ENCODE measurements at regions not wholly inside any gene's neighbourhood (a gene's known extent, or its start where the extent isn't known, plus 50 kb on each side); places are given as distances from the start of the nearest gene placed in this dataset.

DNA sequence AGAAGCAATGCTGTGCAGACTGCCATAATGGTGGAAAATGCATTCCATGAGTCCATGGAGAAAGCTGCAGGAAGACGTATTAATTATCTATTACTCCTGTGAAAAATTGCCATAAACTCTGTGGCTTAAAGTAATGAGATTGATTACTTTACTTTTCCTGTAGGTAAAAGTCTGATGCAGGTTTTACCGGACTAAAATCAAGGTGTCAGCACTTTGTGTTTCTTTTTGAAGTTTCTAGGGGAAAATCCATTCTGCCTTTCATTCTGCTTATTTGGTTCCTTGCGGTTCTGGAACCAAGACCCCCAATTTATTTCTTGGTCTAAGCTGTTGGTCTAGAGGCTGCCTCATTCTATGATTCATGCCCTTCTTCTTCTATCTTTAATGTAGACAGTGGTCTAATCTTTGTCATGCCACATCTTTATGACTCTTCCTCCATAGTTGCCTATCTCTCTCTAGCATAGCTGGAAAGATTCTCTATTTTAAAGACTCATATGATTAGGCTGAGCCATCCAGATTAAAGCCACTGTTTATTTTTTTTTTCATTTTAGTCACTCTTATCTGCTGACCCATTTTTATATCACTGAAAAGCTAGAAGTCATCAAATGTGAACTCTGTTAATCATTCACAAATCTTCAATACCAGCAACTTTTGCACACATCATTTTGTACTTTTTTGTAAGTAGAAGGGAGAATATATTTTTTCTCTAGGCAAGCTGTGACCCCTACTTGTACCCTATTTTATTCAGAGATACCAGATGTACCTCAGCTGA is 2056.4 kb downstream of the PCDH7 start:
- Mint-ChIP-seq H3K4me3 (no peak overlapping the region), H3K27ac (no peak overlapping the region)

DNA sequence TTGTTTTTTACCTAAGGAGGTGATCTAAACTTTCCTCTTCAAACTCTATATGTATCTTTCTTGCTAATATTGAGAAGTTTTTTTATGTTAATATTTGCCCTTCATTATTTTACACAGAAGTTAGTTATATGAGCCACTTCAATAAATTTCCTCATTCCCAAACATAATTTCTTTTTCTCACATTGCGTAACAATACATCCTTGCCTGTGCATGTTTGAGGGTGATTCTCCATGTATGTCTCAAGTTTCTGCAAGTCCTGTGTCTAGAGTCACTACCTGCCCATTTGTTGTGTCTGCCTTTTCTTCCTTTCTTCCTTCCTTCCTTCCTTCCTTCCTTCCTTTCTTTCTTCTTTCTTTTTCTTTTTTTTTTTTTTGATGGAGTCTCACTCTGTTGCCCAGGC is 2057.9 kb downstream of the PCDH7 start:
- no peaks in the 10 kb centered on the region for H3K36me3 ChIP-seq (ENCODE audit: control insufficient read depth, insufficient read depth, low read length)
- H3K4me1 ChIP-seq (ENCODE audit: control insufficient read depth, insufficient read depth, low read length), result no peaks in the 10 kb centered on the region
- intact Hi-C loops (cut with micrococcal nuclease), result no loop called here
- no peaks in the 10 kb centered on the region for H3K9me3 ChIP-seq (ENCODE audit: control insufficient read depth, insufficient read depth, low read length)
- Mint-ChIP-seq H3K4me1 (no peaks in the 10 kb centered on the region), H3K27me3 (ENCODE audit: low read depth in 2 of 2) (no peaks in the 10 kb centered on the region), H3K9me3 (peaks cover 10 to 28% of the 10 kb centered on the region in 2 donors), H3K36me3 (no peaks in the 10 kb centered on the region), H3K4me3 (no peak overlapping the region), H3K27ac (no peak overlapping the region)
- DNase-seq (no peak), ATAC-seq (no peak)
- WGBS (ENCODE audit: insufficient coverage), result 89% methylated on average over 1 of the region's 1 CpG
- no peaks in the 10 kb centered on the region for H3K27me3 ChIP-seq (ENCODE audit: control insufficient read depth, insufficient read depth, low read length)
- TF ChIP-seq, protein P1, sequence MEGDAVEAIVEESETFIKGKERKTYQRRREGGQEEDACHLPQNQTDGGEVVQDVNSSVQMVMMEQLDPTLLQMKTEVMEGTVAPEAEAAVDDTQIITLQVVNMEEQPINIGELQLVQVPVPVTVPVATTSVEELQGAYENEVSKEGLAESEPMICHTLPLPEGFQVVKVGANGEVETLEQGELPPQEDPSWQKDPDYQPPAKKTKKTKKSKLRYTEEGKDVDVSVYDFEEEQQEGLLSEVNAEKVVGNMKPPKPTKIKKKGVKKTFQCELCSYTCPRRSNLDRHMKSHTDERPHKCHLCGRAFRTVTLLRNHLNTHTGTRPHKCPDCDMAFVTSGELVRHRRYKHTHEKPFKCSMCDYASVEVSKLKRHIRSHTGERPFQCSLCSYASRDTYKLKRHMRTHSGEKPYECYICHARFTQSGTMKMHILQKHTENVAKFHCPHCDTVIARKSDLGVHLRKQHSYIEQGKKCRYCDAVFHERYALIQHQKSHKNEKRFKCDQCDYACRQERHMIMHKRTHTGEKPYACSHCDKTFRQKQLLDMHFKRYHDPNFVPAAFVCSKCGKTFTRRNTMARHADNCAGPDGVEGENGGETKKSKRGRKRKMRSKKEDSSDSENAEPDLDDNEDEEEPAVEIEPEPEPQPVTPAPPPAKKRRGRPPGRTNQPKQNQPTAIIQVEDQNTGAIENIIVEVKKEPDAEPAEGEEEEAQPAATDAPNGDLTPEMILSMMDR (IDR thresholded peaks at IDR 0.05), result no peak
- no peak overlapping the region for H3K4me3 ChIP-seq (ENCODE audit: low read length)
- no peak overlapping the region for H3K27ac ChIP-seq (ENCODE audit: low read length)

More for the DNA sequence above, 2056.4 kb downstream of the PCDH7 start:
- no peaks in the 10 kb centered on the region for H3K27me3 ChIP-seq (ENCODE audit: control insufficient read depth, insufficient read depth, low read length)
- ATAC-seq (no peak), DNase-seq (no peak)
- Mint-ChIP-seq H3K9me3 (peaks cover 8 to 26% of the 10 kb centered on the region in 2 donors), H3K27me3 (ENCODE audit: low read depth in 2 of 2) (no peaks in the 10 kb centered on the region), H3K36me3 (no peaks in the 10 kb centered on the region), H3K4me1 (no peaks in the 10 kb centered on the region)
- TF ChIP-seq, protein P1 (IDR thresholded peaks at IDR 0.05), result no peak
- no peak overlapping the region for H3K27ac ChIP-seq (ENCODE audit: low read length)
- no peaks in the 10 kb centered on the region for H3K9me3 ChIP-seq (ENCODE audit: control insufficient read depth, insufficient read depth, low read length)
- intact Hi-C loops (cut with micrococcal nuclease), result no loop called here
- H3K4me3 ChIP-seq (ENCODE audit: low read length), result no peak overlapping the region
- no peaks in the 10 kb centered on the region for H3K36me3 ChIP-seq (ENCODE audit: control insufficient read depth, insufficient read depth, low read length)
- H3K4me1 ChIP-seq (ENCODE audit: control insufficient read depth, insufficient read depth, low read length), result no peaks in the 10 kb centered on the region
- WGBS (ENCODE audit: insufficient coverage), result 77% methylated on average over 3 of the region's 3 CpGs

DNA sequence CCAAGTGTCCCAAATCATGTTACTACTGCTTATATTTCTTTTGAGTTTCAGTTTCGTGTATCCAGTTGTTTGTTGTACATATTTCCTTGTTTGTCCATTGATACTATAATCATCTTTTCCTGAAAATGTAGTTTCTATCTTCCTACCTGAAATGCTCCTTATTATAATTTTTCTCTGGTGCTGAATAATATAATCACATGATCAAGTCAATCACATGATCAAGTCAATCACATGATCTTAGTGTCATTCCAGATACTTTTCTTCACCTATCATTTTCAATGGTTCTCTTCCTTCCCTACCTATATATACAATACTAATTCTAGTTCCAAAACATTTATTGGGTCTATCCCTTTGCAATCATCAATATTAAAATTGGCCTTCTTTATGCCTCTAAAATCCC is 2058.8 kb downstream of the PCDH7 start:
- Histone ChIP-seq H3K27ac (ENCODE audit: low read length) (no peak overlapping the region), H3K4me1 (ENCODE audit: control insufficient read depth, insufficient read depth, low read length) (no peaks in the 10 kb centered on the region), H3K9me3 (ENCODE audit: control insufficient read depth, insufficient read depth, low read length) (no peaks in the 10 kb centered on the region), H3K27me3 (ENCODE audit: control insufficient read depth, insufficient read depth, low read length) (no peaks in the 10 kb centered on the region), H3K36me3 (ENCODE audit: control insufficient read depth, insufficient read depth, low read length) (no peaks in the 10 kb centered on the region), H3K4me3 (ENCODE audit: low read length) (no peak overlapping the region)
- 60% methylated on average over 1 of the region's 1 CpG for WGBS (ENCODE audit: insufficient coverage)
- TF ChIP-seq, protein P1 (IDR thresholded peaks at IDR 0.05), result no peak
- no peak for ATAC-seq
- Mint-ChIP-seq H3K27me3 (ENCODE audit: low read depth in 2 of 2) (no peaks in the 10 kb centered on the region), H3K36me3 (no peaks in the 10 kb centered on the region), H3K9me3 (peaks cover 14 to 28% of the 10 kb centered on the region in 2 donors), H3K27ac (no peak overlapping the region), H3K4me3 (no peak overlapping the region), H3K4me1 (no peaks in the 10 kb centered on the region)
- DNase-seq, result no peak
- intact Hi-C loops (cut with micrococcal nuclease), result no loop called here

All from natural killer cell (primary cell).